IMR-90 (cell line): ENCODE measurements at regions not wholly inside any gene's neighbourhood (a gene's known extent, or its start where the extent isn't known, plus 50 kb on each side); places are given as distances from the start of the nearest gene placed in this dataset.

Source experiments
- ATAC-seq: fragments of 200-7000 bp; cut with Tn5 transposase; 2 replicates; pipeline ENCODE4 v1.9.1; 2020; ENCODE audit warnings: low read depth, mild to moderate bottlenecking, moderate library complexity
- BruUV-seq: library from RNA; stranded (reverse); fragments of 400-500 nt; replicated peaks from 2 replicates; lab custom pipeline; 2021; lab: Mats Ljungman, UMichigan
- CTCF ChIA-PET: fragments of 300-600 bp; formaldehyde crosslinking; extraction: SDS; loops from one replicate; lab custom pipeline; 2021; ENCODE audit warnings: antibody characterized with exemption; lab: Yijun Ruan, JAX
- POLR2A ChIA-PET: fragments of 300-600 bp; sonication (Branson Sonifier 250); formaldehyde crosslinking; loops from one replicate; lab custom pipeline; 2022; ENCODE audit warnings: antibody characterized with exemption; ENCODE audit not compliant: unreplicated experiment; lab: Charles Lee
- DNase-seq: peaks from one replicate; pipeline ENCODE4 v3.0.0; 2013
- H2AFZ ChIP-seq: replicated peaks from 2 replicates; pipeline ENCODE3; 2013; ENCODE audit warnings: low read length, mild to moderate bottlenecking; ENCODE audit not compliant: poor library complexity
- H2AK5ac ChIP-seq: 2 replicates; pipeline ENCODE4 v1.6.1; 2013; ENCODE audit warnings: low read depth, low read length, inconsistent platforms
- H2AK9ac ChIP-seq: replicated peaks from 2 replicates; pipeline ENCODE3; 2013; ENCODE audit warnings: mild to moderate bottlenecking, low read depth, low read length, moderate library complexity; ENCODE audit not compliant: poor library complexity
- H2BK120ac ChIP-seq: 2 replicates; pipeline ENCODE4 v1.6.1; 2013; ENCODE audit warnings: low read depth, low read length, inconsistent platforms
- H2BK15ac ChIP-seq: 3 replicates; pipeline ENCODE4 v1.6.1; 2013; ENCODE audit warnings: low read depth, low read length, inconsistent platforms
- H2BK20ac ChIP-seq: 2 replicates; pipeline ENCODE4 v1.6.1; 2013; ENCODE audit warnings: low read depth, mild to moderate bottlenecking, inconsistent platforms, low read length, moderate library complexity
- H2BK5ac ChIP-seq: 2 replicates; pipeline ENCODE4 v1.6.1; 2013; ENCODE audit warnings: mild to moderate bottlenecking, low read depth, low read length, inconsistent platforms; ENCODE audit not compliant: poor library complexity, severe bottlenecking
- H3K14ac ChIP-seq: replicated peaks from 2 replicates; pipeline ENCODE4 v1.6.1; 2013; ENCODE audit warnings: low read depth, low read length, inconsistent platforms
- H3K18ac ChIP-seq: 2 replicates; pipeline ENCODE4 v1.6.1; 2013; ENCODE audit warnings: low read depth, low read length, control low read depth
- H3K23ac ChIP-seq: 2 replicates; pipeline ENCODE4 v1.6.1; 2013; ENCODE audit warnings: low read depth, low read length, inconsistent platforms
- H3K27ac ChIP-seq: 2 replicates; pipeline ENCODE4 v1.5.1; 2013; ENCODE audit warnings: mild to moderate bottlenecking, control low read depth, low read length; ENCODE audit not compliant: insufficient read depth
- H3K27me3 ChIP-seq: 2 replicates; pipeline ENCODE4 v1.6.1; 2013; ENCODE audit warnings: low read length; ENCODE audit not compliant: control insufficient read depth, insufficient read depth
- H3K36me3 ChIP-seq: 2 replicates; pipeline ENCODE4 v1.6.1; 2013; ENCODE audit warnings: low read length, mixed read lengths; ENCODE audit not compliant: control insufficient read depth, insufficient read depth
- H3K4ac ChIP-seq: 2 replicates; pipeline ENCODE4 v1.6.1; 2013; ENCODE audit warnings: low read depth, low read length, inconsistent platforms
- H3K4me1 ChIP-seq: 2 replicates; pipeline ENCODE4 v1.6.1; 2013; ENCODE audit warnings: low read length, mixed read lengths; ENCODE audit not compliant: control insufficient read depth, insufficient read depth
- H3K4me2 ChIP-seq: 2 replicates; pipeline ENCODE4 v1.6.1; 2013; ENCODE audit warnings: low read depth, mild to moderate bottlenecking, control low read depth, low read length, moderate library complexity
- H3K4me3 ChIP-seq: 2 replicates; pipeline ENCODE4 v1.5.1; 2013; ENCODE audit warnings: low read depth, mild to moderate bottlenecking, control low read depth, low read length, moderate library complexity; ENCODE audit not compliant: insufficient read depth
- H3K56ac ChIP-seq: 2 replicates; pipeline ENCODE4 v1.6.1; 2013; ENCODE audit warnings: low read length, inconsistent platforms; ENCODE audit not compliant: insufficient read depth; ENCODE audit errors: extremely low read depth
- H3K79me1 ChIP-seq, 2 experiments: 2 replicates each; pipeline ENCODE4 v1.6.1; 2013; ENCODE audit warnings: low read length in 2 of 2, inconsistent platforms in 1 of 2, low read depth in 1 of 2
- H3K9ac ChIP-seq: 2 replicates; pipeline ENCODE4 v1.6.1; 2013; ENCODE audit warnings: low read depth, low read length, control low read depth
- H3K9me1 ChIP-seq: 2 replicates; pipeline ENCODE4 v1.6.1; 2013; ENCODE audit warnings: low read length, inconsistent platforms; ENCODE audit not compliant: insufficient read depth
- H3K9me3 ChIP-seq: 2 replicates; pipeline ENCODE4 v1.6.1; 2013; ENCODE audit warnings: low read length; ENCODE audit not compliant: control insufficient read depth, insufficient read depth
- H4K20me1 ChIP-seq: 2 replicates; pipeline ENCODE4 v1.6.1; 2013; ENCODE audit warnings: low read length, inconsistent platforms; ENCODE audit not compliant: insufficient read depth
- H4K5ac ChIP-seq: 2 replicates; pipeline ENCODE4 v1.6.1; 2013; ENCODE audit warnings: mild to moderate bottlenecking, low read depth, low read length, control low read depth
- H4K8ac ChIP-seq, 2 experiments: 2 replicates each; pipeline ENCODE4 v1.6.1; 2013; ENCODE audit warnings: low read depth in 2 of 2, low read length in 2 of 2, control low read depth in 1 of 2, inconsistent platforms in 1 of 2
- H4K91ac ChIP-seq: 2 replicates; pipeline ENCODE4 v1.6.1; 2013; ENCODE audit warnings: low read depth, low read length, inconsistent platforms; ENCODE audit not compliant: insufficient read depth
- BHLHE40 ChIP-seq: fragments of 150-350 bp; IDR thresholded peaks from 2 replicates; pipeline ENCODE4 v1.6.1; 2016; ENCODE audit warnings: mild to moderate bottlenecking, low read depth, low read length
- CEBPB ChIP-seq: IDR thresholded peaks from 2 replicates; pipeline ENCODE4 v1.6.1; 2012; ENCODE audit warnings: low read depth, low read length, improper control_type of control experiment
- CHD1 ChIP-seq: IDR thresholded peaks from 2 replicates; pipeline ENCODE4 v1.6.1; 2012; ENCODE audit warnings: low read depth, low read length, improper control_type of control experiment
- FOS ChIP-seq: fragments of 150-350 bp; IDR thresholded peaks from 2 replicates; pipeline ENCODE4 v1.6.1; 2016; ENCODE audit warnings: low read depth, low read length
- MAZ ChIP-seq: IDR thresholded peaks from 2 replicates; pipeline ENCODE4 v1.6.1; 2012; ENCODE audit warnings: low read depth, mild to moderate bottlenecking, low read length, improper control_type of control experiment, moderate library complexity, borderline replicate concordance
- MXI1 ChIP-seq: IDR thresholded peaks from 2 replicates; pipeline ENCODE4 v1.6.1; 2012; ENCODE audit warnings: low read depth, mild to moderate bottlenecking, low read length, moderate library complexity, borderline replicate concordance
- POLR2A ChIP-seq: IDR thresholded peaks from 2 replicates; pipeline ENCODE4 v1.6.1; 2012; ENCODE audit warnings: mild to moderate bottlenecking, low read depth, low read length
- RFX5 ChIP-seq: IDR thresholded peaks from 2 replicates; pipeline ENCODE4 v1.8.0; 2012; ENCODE audit warnings: low read depth, mild to moderate bottlenecking, low read length, moderate library complexity
- WGBS, 2 experiments: methylation state at CpG; one replicate each; pipeline versions ENCODE4 v1.1.5 to v1.1.7; 2013; ENCODE audit warnings: missing lambda C conversion rate in 2 of 2; ENCODE audit not compliant: insufficient read length in 1 of 2; ENCODE audit errors: extremely low coverage in 2 of 2; 5-methylcytosine and 5-hydroxymethylcytosine counted together
- dilution Hi-C: fragments of 300-500 bp; cut with HindIII; formaldehyde crosslinking; loops from one replicate; pipeline ENCODE4 v1.14.3; 2018; ENCODE audit warnings: low sequenced_read_pairs; ENCODE audit not compliant: unreplicated experiment
- in situ Hi-C: fragments of 300-500 bp; cut with MboI; formaldehyde crosslinking; loops from 3 replicates; pipeline ENCODE4 v1.14.3; 2019; ENCODE audit warnings: low sequenced_read_pairs, inconsistent platforms, mixed read lengths
- intact Hi-C: fragments of 100-400 bp; cut with micrococcal nuclease; formaldehyde crosslinking; loops from 2 replicates; pipeline ENCODE4 v1.10.0; 2022
- TF ChIP-seq, protein P1 (sequence below): fragments of 150-350 bp; IDR thresholded peaks from 2 replicates; pipeline ENCODE4 v1.6.1; 2016; ENCODE audit warnings: low read depth, mild to moderate bottlenecking, low read length, moderate library complexity, borderline replicate concordance
- TF ChIP-seq, protein P2 (sequence below): conservative IDR thresholded peaks from 2 replicates; pipeline ENCODE4 v1.5.1; 2012; ENCODE audit warnings: mild to moderate bottlenecking, low read depth, low read length, improper control_type of control experiment

DNA sequence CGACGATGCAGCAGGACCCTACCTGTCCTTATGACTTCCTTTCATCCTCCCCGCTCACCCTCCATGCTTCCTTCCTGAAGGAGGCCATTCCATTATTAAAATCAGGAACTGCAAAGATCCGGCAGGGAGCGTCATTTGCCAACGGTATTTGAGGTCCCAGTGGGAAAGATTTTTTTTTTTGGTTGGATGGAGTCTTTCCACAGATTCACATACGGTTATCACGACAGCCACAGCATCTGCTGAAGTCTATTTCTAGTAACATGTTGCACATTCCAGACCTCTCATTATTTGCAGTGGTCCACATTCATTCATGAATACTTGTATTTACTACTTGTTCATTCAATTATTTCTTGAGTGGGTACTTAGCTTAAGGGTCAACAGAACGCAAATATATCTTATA is 94.7 kb upstream of the LYZL2 start:
- no peaks in the 10 kb centered on the region for H3K9me1 ChIP-seq
- no peak overlapping the region for H4K8ac ChIP-seq
- H2BK120ac ChIP-seq, result no peak overlapping the region
- ChIA-PET CTCF (no interaction called here), POLR2A (no interaction called here)
- dilution Hi-C loops (no loop called here), intact Hi-C loops (loop anchor here (10.0 kb wide), 1 partner anchor 1281 kb away; no protein-coding TSS in a partner anchor), in situ Hi-C loops (no loop called here)
- no peaks in the 10 kb centered on the region for H3K79me1 ChIP-seq
- no peak overlapping the region for H2BK20ac ChIP-seq
- no peak for ATAC-seq
- H3K4me1 ChIP-seq, result peaks cover 2% of the 10 kb centered on the region; the same call in 1 of the 2 replicates
- no peak overlapping the region for H4K5ac ChIP-seq
- no peak for DNase-seq
- no peak overlapping the region for H3K18ac ChIP-seq
- H3K36me3 ChIP-seq, result no peaks in the 10 kb centered on the region
- no peak overlapping the region for H2BK5ac ChIP-seq
- no peak overlapping the region for H2AK5ac ChIP-seq
- no peaks in the 10 kb centered on the region for H3K9me3 ChIP-seq
- no peak overlapping the region for H3K14ac ChIP-seq
- peaks cover 3% of the 10 kb centered on the region for H3K27me3 ChIP-seq
- no peak overlapping the region for H3K27ac ChIP-seq
- no peak overlapping the region for H3K4me2 ChIP-seq
- TF ChIP-seq POLR2A, result no peak
- no peak for TF ChIP-seq BHLHE40
- no peak for TF ChIP-seq MXI1
- no peak for TF ChIP-seq CEBPB
- TF ChIP-seq, protein P1, sequence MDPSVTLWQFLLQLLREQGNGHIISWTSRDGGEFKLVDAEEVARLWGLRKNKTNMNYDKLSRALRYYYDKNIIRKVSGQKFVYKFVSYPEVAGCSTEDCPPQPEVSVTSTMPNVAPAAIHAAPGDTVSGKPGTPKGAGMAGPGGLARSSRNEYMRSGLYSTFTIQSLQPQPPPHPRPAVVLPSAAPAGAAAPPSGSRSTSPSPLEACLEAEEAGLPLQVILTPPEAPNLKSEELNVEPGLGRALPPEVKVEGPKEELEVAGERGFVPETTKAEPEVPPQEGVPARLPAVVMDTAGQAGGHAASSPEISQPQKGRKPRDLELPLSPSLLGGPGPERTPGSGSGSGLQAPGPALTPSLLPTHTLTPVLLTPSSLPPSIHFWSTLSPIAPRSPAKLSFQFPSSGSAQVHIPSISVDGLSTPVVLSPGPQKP, result no peak
- TF ChIP-seq FOS, result no peak
- TF ChIP-seq, protein P2, sequence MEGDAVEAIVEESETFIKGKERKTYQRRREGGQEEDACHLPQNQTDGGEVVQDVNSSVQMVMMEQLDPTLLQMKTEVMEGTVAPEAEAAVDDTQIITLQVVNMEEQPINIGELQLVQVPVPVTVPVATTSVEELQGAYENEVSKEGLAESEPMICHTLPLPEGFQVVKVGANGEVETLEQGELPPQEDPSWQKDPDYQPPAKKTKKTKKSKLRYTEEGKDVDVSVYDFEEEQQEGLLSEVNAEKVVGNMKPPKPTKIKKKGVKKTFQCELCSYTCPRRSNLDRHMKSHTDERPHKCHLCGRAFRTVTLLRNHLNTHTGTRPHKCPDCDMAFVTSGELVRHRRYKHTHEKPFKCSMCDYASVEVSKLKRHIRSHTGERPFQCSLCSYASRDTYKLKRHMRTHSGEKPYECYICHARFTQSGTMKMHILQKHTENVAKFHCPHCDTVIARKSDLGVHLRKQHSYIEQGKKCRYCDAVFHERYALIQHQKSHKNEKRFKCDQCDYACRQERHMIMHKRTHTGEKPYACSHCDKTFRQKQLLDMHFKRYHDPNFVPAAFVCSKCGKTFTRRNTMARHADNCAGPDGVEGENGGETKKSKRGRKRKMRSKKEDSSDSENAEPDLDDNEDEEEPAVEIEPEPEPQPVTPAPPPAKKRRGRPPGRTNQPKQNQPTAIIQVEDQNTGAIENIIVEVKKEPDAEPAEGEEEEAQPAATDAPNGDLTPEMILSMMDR, result no peak
- TF ChIP-seq CHD1, result no peak
- no peak for TF ChIP-seq RFX5
- TF ChIP-seq MAZ, result no peak
- no peak overlapping the region for H3K23ac ChIP-seq
- no peak overlapping the region for H4K91ac ChIP-seq
- BruUV-seq, result no TSS peak
- H2AK9ac ChIP-seq, result no peak overlapping the region
- H4K20me1 ChIP-seq, result no peaks in the 10 kb centered on the region
- WGBS, 2 experiments, result no CpG with 5 or more reads among the region's 9 CpGs
- no peak overlapping the region for H3K4ac ChIP-seq
- H3K9ac ChIP-seq, result no peak overlapping the region
- H2BK15ac ChIP-seq, result no peak overlapping the region
- H3K56ac ChIP-seq, result no peak overlapping the region
- no peak overlapping the region for H2AFZ ChIP-seq
- H3K4me3 ChIP-seq, result no peak overlapping the region
